Heart right ventricle (tissue), 16 donors: ENCODE measurements at regions not wholly inside any gene's neighbourhood (a gene's known extent, or its start where the extent isn't known, plus 50 kb on each side); places are given as distances from the start of the nearest gene placed in this dataset.

Experiments used
- ATAC-seq, 8 donors: fragments of 200-7000 bp; cut with Tn5 transposase; one replicate each; pipeline ENCODE4 v1.9.1; 2020; ENCODE audit warnings: mild to moderate bottlenecking in 8 of 8, moderate library complexity in 8 of 8, moderate number of reproducible peaks in 1 of 8
- DNase-seq, 2 donors: peaks; one replicate each; pipeline ENCODE4 v3.0.0-alpha.2; 2020
- H3K27ac ChIP-seq, 10 donors: fragments of 200-600 bp; sonication (generic) in 2 of 10; one replicate each; pipeline versions ENCODE4 v1.5.0 to v1.8.0; 2020 to 2022; ENCODE audit warnings: mild to moderate bottlenecking in 3 of 10
- H3K27me3 ChIP-seq, 7 donors: fragments of 200-600 bp; one replicate each; pipeline ENCODE4 v1.8.0; 2021 to 2022; ENCODE audit warnings: mild to moderate bottlenecking in 2 of 7
- H3K36me3 ChIP-seq, 9 donors: fragments of 200-600 bp; sonication (generic) in 1 of 9; one replicate each; pipeline versions ENCODE4 v1.5.0 to v1.8.0; 2020 to 2022; ENCODE audit warnings: mild to moderate bottlenecking in 2 of 9
- H3K4me1 ChIP-seq, 9 donors: fragments of 200-600 bp; sonication (generic) in 1 of 9; one replicate each; pipeline versions ENCODE4 v1.5.0 to v1.8.0; 2020 to 2022; ENCODE audit warnings: mild to moderate bottlenecking in 4 of 9
- H3K4me3 ChIP-seq, 10 donors: fragments of 200-600 bp; sonication (generic) in 2 of 10; one replicate each; pipeline versions ENCODE4 v1.5.0 to v1.8.0; 2020 to 2022; ENCODE audit warnings: mild to moderate bottlenecking in 7 of 10, moderate library complexity in 2 of 10
- H3K9me3 ChIP-seq, 11 donors: fragments of 200-600 bp in 10 of 11; sonication (generic) in 2 of 11; one replicate each; pipeline versions ENCODE4 v1.5.0 to v1.8.0; 2013 to 2022; ENCODE audit warnings: mild to moderate bottlenecking in 2 of 11, control low read depth in 1 of 11, moderate library complexity in 1 of 11
- CTCF ChIP-seq, 9 donors: fragments of 200-600 bp; sonication (generic) in 2 of 9; IDR thresholded peaks; one replicate each; pipeline versions ENCODE4 v1.5.0 to v1.8.0; 2021 to 2022; ENCODE audit warnings: antibody characterized with exemption in 9 of 9, mild to moderate bottlenecking in 5 of 9, moderate library complexity in 1 of 9
- WGBS, 2 donors: extraction: QIAGEN DNeasy Blood & Tissue Kit; methylation state at CpG; one replicate each; pipeline ENCODE4 v1.1.7; 2013; ENCODE audit warnings: inconsistent platforms in 1 of 2; 5-methylcytosine and 5-hydroxymethylcytosine counted together
- intact Hi-C, 10 donors: fragments of 100-400 bp; cut with DNase I; formaldehyde crosslinking; loops; one replicate each; pipeline versions ENCODE4 v1.11.1 to v1.14.2; 2022
- donor health status: Arrhythmogenic right ventricular cardiomyopathy.
- donor health status: ischemic (EF 13 %, LVEDD 7.1; RV severe dilation, severe dysfunction).
- donor health status: healthy with polysubstance abuse.
- donor health status: DM: no; HTN: yes; CAD: no.
- donor health status: DM: no; HTN: no; CAD: no.
- donor health status: ischemic (EF 25% LVEDD 6.9; RV normal size, moderate dysfunction).
- donor health status: ischemic (EF 25% LVEDD 5.7; RV mildly dilated, moderate dysfunction).
- donor health status: healthy.
- donor health status: DM: yes; HTN: yes; CAD: no.
- donor health status: Ischemic cardiomyopathy.
- donor health status: ischemic (EF 35%, LVEDD 5.7; RV mildly dilated, moderate dysfunction).
- donor health status: nonischemic (EF 11% LVEDD 7.7; RV severe dilation, severe dysfunction).
- donor health status: DM: yes; HTN: yes; CAD: no.
- donor health status: PGD.
- donor health status: ischemic (EF 29% LVEDD 5.4; RV normal size, mild dysfunction).
- donor health status: nonischemic (EF 23%, LVEDD 6.1; RV moderate dilation, normal function).

- ATAC-seq = no peak
Measured at GRCh38 chr5:35484241-35484640, 133.4 kb upstream of the SPEF2 start.

GRCh38 chr5:35483780-35484179 lies 133.9 kb upstream of the SPEF2 start:
- WGBS, 2 donors = 52 to 55% methylated on average over 2 of the region's 2 CpGs
- intact Hi-C loops = no loop called here
- H3K27ac ChIP-seq = peak overlapping the region in 1 of 10 donors; percentile 13

More at GRCh38 chr5:35484241-35484640, 133.4 kb upstream of the SPEF2 start:
- H3K9me3 ChIP-seq = no peaks in the 10 kb centered on the region
- H3K4me3 ChIP-seq = no peak overlapping the region
- intact Hi-C loops = no loop called here
- no peaks in the 10 kb centered on the region for H3K27me3 ChIP-seq
- no peak for DNase-seq
- H3K27ac ChIP-seq = no peak overlapping the region
- no peak for TF ChIP-seq CTCF (IDR thresholded peaks at IDR 0.05)
- peaks cover 0 to 22% (median 0%) of the 10 kb centered on the region in 9 donors for H3K4me1 ChIP-seq
- no peaks in the 10 kb centered on the region for H3K36me3 ChIP-seq

GRCh38 chr5:35483191-35483590 lies 134.5 kb upstream of the SPEF2 start:
- H3K27ac ChIP-seq = peak overlapping the region in 1 of 10 donors; percentile 13
- H3K4me3 ChIP-seq = no peak overlapping the region
- intact Hi-C loops = no loop called here
- TF ChIP-seq CTCF (IDR thresholded peaks at IDR 0.05) = no peak
- no peaks in the 10 kb centered on the region for H3K27me3 ChIP-seq
- no peaks in the 10 kb centered on the region for H3K36me3 ChIP-seq
- H3K4me1 ChIP-seq = peaks cover 0 to 31% (median 0%) of the 10 kb centered on the region in 9 donors
- no peak for DNase-seq
- no peak for ATAC-seq
- H3K9me3 ChIP-seq = no peaks in the 10 kb centered on the region

More at GRCh38 chr5:35483780-35484179, 133.9 kb upstream of the SPEF2 start:
- no peak for TF ChIP-seq CTCF (IDR thresholded peaks at IDR 0.05)
- no peak overlapping the region for H3K4me3 ChIP-seq
- H3K27me3 ChIP-seq = no peaks in the 10 kb centered on the region
- no peak for DNase-seq
- peaks cover 0 to 26% (median 0%) of the 10 kb centered on the region in 9 donors for H3K4me1 ChIP-seq
- H3K9me3 ChIP-seq = no peaks in the 10 kb centered on the region
- no peak for ATAC-seq
- no peaks in the 10 kb centered on the region for H3K36me3 ChIP-seq

DNA sequence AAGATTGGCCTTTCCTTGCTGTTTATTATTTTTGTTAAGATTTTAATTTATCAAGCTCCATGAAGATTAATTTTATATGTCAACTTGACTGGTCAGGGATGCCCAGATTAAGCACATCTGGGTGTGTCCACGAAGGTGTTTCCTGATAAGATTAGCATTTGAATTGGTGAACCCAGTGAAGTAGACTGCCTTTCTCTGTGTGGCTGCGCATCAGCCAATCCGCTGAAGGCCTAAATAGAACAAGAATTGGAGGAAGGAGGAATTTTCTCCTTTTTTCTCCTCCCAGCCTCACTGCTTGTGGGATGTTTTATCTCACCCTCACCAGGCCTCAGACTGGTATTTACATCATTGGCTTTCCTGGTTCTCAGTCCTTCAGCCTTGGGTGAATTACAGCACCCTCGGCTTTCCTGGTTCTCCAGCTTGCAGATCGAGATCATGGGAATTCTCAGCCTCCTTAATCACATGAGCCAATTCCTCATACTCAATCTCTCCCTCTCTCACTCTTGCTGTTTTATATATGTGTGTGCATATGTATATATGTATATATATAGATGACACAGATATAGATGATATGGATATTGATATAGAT lies 135.4 kb upstream of the SPEF2 start:
- Histone ChIP-seq H3K27ac (no peak overlapping the region), H3K36me3 (no peaks in the 10 kb centered on the region), H3K9me3 (no peaks in the 10 kb centered on the region), H3K27me3 (no peaks in the 10 kb centered on the region), H3K4me3 (no peak overlapping the region), H3K4me1 (peaks cover 0 to 31% (median 0%) of the 10 kb centered on the region in 9 donors)
- no peak for DNase-seq
- intact Hi-C loops = no loop called here
- ATAC-seq = no peak
- TF ChIP-seq CTCF (IDR thresholded peaks at IDR 0.05) = no peak
- 83 to 89% methylated on average over 5 of the region's 5 CpGs for WGBS, 2 donors
